GM21390 (cell line): ENCODE measurements at regions not wholly inside any gene's neighbourhood (a gene's known extent, or its start where the extent isn't known, plus 50 kb on each side); places are given as distances from the start of the nearest gene placed in this dataset.

Source experiments
- ATAC-seq: cut with Tn5 transposase; IDR thresholded peaks from one replicate; pipeline ENCODE4 v1.9.1; 2021; ENCODE audit not compliant: unreplicated experiment

DNA sequence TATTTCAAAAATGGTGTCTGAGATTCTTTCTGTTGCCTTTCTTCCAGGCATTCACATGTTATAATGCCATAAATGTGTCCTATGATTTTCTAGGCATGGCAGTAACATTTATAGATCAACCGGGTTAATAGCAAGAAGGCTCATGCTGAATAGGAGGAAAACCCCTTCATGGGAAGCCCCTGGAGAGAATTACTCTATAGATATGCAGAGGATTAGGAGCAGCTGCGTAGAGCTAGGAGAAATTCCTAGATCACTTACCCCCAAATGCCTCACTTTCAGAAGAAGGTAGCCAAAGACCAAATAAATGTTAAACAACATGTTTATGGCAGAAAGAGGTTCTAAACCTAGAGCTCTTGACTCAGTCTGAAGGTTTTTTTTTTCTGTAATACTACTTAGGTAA lies 153.4 kb upstream of the CTNNA2 start:
- ATAC-seq: no peak

DNA sequence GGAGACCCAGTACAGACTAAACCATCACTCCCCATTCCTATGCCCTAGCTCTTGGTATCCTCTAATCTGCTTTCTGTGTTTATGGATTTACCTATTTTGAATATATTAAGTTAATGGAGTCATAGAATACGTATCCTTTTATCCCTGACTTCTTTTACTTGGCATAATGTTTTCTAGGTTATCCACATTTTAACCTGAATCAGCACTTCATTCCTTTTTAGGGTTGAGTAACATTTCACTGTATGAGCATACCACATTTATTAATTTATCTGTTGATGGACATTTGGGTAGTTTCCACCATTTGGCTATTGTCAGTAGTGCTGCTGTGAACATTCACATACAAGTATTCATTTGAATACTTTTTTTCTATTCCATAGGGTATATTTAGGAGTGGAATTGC lies 157.3 kb upstream of the CTNNA2 start:
- no peak for ATAC-seq

DNA sequence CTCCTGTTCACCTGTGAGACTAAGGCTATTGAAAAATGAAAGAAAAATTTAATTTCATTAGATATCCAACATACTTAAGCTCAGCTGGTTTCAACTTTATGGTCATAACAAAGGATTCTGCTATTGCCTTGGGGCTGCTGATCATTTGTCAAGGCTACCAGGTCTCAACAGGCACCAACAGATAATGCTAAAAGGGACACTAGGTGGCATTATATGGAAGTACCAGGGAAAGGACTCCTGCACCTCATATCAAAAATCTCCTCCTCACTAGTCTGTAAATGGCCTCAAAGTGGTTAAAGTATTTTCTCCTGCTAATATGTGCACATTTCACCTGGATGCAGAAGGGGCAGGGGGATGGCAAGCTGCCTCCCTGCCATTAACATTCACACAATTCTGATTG lies 167.9 kb upstream of the REG3A start:
- no peak for ATAC-seq

DNA sequence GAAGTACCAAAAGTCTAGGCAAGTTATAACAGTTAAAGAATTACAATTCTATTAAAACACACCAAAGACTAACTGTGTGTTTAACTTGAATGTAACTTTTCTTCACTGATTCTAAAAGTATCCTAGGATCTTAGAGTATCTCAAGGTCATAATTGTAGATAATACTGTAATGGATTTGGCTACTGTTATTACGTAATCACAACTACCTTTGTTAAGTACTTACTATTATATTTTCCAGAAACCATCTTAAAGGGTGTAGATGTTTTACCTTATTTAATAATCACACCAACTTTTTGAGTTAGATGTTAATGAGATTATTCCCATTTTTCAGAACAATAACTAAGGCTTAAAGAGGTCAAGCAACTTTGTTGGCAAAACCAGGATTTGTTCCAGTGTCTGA lies 161.3 kb upstream of the REG3A start:
- no peak for ATAC-seq

DNA sequence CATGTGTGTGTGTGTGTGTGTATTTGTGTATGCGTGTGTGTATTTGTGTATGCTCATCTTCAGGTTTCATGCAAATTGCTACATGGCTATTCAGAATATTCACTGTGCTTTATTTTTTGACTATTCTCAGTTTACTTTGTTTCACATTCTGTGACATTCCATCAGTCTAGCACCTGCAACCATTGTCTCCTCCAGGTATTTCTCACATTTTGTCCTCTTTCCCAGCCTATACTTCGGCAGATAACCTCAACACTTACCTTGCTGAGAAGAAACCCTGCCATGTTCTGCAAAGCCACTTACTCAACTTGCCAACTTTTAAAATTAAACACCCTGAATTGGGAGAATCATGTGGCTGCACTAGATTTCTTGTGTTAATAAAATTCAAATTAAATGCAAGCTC lies 135.4 kb upstream of the REG3A start:
- ATAC-seq: no peak

DNA sequence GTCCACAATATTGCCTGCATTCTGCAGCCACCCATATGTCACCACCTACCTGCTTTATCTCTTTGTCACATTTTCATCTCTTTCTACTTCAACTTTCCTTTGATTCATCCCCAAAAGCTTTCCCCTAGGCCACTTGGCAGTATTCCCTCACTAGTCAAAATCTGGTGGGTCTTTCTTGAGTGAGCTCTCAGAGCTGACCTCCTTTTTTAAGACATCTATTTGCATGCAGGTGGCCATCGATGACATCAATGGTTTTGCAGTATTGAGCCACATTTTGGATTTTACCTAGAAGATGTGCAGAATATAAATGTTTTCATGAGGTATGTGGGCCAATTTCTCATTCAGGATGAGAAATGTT lies 133.4 kb upstream of the REG3A start:
- no peak for ATAC-seq

DNA sequence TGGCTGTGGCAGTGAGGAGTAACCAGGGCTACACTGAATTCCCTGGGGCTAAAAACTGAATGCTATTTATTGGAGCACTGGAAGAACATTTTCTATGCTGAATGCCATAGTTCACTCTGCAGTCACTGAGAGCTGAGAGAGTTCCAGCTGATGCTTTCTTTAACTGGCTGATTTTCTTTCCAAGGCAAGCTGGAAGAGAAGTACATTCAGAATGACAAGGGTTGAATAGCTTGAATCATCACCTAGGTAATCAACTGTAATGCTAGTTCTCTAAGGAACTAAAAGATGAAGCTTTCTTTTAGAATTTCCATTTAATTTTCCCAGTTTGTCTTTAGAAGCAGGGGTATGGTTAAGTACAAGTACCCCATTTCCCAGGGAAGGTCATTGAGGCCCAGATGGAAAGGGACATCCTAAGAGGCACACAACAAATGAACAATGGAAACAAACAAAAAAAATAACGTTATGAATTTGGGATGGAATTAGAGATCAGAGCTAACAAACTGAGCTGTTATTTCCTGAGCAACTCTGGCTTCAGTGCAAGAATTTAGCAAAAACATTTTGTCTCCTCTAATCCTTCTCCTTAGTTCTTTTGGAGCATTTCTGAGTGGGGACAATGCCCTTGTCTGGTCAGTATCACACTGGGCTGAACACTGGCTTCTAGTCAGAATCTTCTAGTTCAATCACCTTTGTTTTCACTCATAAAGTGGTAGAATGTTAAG lies 132.8 kb upstream of the REG3A start:
- ATAC-seq: no peak

DNA sequence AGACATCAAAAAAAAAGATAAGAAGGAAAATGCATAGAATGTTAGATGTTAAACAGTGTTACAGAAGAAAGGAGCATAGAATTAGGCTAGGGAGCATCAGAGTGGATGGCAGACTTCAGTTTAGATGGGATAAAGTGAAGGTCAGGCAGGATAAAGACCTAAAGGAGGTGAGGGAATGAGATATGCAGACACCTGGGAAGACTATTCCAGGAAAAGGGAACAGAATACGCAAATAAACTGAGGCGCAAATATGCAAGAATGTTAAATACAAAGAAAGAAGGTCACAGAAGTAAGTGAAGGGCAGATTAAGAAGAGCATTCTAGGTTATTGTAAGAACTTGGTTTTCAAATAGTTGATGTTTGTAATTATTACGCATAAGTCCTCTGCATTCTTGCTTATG lies 116.3 kb upstream of the REG3A start:
- ATAC-seq: no peak

DNA sequence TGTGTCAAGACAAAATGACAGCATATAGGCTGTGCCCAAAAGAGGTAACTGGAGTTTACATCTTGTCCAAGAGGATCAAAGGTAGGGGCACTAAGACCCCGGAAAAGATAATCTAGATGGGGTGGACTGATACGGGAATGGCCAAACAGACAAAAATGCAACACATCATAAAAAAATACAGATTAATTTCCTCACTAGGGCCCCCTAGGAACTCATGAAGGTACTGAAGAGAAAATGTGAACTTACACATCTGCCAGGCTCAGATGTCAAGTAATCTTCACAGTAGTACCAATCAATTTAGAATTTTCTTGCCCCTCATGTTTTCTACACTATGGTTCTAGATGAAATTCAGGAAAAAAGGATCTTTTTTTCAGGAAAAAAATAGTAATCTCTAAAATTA lies 115.6 kb upstream of the REG3A start:
- ATAC-seq: no peak

DNA sequence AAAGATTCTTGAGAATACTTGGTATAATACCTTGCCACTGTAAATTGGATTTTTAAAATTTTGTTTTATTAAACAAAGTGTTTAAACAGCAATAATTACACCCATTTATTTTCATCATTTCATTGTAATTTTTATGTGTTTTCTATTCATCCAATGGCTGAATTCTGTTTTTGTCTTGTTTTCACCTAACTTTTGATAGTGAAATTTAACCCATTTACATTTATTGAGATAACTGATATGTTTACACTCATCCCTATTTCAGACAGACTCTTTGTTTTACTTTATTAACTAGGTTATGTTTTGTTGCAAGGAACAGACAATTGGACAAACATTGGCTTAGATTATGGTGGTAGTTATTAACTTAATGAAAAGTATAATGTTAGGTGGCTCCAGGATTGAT lies 113.1 kb upstream of the REG3A start:
- no peak for ATAC-seq

DNA sequence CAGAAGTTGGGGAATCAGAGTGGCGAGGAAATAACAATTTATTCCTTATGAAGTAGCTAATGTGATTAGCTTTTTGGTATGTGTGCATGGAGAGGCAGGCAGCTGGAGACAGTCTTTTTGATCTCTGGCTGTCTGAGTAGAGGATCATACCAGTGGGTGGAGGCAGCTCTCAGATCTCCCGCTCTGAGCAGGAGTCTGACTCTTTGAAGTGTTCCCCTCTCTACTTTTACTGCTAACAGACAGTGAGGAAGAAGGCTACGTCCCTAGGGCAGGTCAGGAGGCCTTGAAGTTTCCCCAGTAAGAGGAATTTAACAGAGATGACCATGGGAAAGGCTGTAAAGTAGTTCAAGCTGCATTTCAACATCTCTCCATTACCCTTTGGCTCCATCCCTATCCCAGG lies 111.9 kb upstream of the REG3A start:
- no peak for ATAC-seq

DNA sequence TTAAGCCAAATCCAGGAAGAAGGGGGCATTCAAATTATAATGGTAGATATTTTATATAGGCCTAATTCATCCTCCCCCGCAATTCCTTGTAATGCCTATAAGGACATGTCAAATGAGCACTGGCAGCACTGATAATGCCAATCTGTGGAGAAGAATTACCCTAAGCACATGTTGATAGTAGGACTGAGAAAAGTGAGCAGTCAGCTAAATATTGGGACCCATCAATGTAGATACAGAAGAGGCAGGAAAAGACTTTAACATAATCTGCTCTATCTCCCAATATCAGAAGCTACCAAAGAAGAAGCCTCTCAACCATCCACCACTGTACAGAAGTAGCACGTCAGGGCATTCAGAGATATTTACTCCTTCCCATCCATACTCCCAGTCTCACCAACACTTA lies 101.3 kb upstream of the REG3A start:
- ATAC-seq: no peak

DNA sequence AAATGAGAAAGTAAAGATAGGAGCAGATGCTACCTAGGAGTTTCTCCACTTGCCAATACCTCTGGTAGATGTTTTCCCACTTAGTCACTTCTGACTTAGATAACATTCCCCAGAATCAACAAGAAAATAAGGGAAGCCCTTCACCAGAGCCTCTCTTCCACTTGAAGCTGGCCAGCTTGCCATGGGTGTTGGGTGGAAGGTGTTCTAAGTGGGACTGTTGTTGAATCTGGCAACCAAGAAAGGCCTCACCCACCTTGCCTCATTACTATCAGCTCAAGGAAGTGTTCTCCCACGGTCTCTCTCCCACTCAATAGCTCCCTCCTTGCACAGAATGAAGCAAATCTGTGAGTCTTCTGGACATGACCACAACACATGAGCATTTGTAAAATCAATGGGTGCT lies 100.4 kb upstream of the REG3A start:
- no peak for ATAC-seq

DNA sequence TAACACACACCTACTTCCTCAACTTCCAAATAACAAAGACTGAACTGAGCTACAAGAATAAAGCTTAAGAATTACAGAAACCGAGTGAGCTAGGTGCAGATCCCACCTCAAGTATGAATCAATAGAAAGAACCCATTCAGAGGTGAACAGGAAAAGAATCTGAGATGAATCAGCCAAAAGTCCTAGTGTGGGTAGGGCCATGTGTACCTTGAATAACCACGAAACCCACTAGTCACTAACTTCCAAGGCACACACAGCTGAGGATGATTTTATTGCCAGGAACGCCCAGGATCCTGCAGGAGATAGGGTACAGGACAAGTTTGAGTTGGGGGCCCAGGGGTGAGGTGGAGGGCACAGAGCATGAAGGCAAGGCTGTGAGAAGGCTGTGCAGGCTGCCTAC lies 99.7 kb upstream of the REG3A start:
- no peak for ATAC-seq

DNA sequence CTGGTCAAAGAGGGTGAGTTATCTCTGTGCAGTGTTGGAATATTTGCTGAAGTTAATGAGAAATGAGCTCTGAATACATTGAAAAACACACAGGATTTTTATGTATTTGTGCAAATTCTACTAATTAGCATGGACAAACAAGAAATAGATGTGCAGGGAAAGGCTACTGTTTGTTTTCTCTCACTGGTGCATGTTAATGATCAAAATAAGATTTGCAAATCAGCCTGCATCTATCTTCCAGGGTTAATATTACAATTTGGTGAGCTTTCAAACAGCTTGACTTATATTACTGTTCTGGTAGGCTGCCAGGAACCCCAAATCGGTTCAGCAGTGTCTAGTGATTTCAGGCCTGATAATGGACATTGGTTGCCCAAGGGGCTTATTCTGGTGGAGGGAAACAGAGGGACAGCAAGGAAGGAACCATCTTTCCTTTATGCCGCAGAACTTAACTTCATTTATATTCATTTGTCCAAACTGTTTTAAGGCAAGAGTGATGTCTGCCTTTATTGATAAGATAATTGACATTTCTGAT lies 93.8 kb upstream of the REG3A start:
- no peak for ATAC-seq

DNA sequence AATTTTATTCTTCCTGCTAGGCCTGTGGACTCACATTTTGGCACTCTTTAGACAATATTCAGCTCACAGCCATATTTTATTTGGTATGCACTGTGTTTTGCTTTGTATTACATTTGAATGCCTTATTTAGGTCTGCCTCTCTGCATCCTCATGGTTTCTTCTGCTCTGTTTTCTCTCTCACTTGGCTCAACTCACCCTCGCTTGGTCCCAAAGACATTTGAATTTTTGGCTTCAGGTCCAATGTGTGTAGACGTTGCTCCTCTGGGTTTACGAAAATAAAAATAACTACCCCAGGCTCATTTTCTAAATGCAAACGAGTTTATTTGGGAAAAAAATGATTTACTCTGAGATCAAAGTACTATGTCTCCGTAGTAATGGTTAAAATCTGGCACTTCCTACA lies 91.1 kb upstream of the REG3A start:
- no peak for ATAC-seq

DNA sequence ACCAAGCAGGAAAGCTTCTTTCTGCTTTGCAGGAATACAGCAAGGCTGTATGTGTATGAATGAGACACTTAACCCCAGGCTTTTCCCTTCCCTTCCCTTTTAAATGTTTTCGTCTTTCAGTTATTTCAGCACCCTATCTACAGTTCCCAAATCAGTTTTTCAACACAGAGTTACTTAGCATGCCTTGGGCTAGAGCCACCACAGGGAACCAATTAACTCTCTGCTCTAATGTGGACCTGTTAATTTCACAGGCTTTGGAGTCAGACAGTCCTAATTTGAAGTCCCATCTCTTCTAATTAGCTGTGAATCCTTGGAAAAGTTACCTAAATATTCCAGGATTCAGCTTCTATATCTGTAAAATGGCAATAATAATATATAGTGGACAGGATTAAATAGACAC lies 89.2 kb upstream of the REG3A start:
- no peak for ATAC-seq

DNA sequence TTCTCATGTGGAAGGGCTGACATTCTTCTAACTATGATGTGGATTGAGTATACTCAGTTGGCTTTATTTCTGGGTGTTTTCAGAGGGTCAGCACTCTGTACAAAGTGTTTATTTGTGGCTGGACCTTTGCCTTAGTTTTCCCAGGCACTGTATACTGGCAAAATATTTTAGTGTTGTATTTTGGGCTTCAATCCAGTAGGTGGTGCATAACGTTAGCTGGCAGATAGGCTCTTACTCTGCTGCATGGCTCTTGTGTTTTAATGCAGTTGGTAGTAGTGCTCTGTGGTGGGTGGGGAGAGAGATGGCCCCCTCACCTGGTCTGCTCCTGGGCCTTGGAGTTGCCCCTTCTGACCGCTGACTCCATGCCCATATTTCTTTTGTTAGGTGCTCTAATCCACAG lies 75.6 kb upstream of the REG3A start:
- ATAC-seq: no peak

DNA sequence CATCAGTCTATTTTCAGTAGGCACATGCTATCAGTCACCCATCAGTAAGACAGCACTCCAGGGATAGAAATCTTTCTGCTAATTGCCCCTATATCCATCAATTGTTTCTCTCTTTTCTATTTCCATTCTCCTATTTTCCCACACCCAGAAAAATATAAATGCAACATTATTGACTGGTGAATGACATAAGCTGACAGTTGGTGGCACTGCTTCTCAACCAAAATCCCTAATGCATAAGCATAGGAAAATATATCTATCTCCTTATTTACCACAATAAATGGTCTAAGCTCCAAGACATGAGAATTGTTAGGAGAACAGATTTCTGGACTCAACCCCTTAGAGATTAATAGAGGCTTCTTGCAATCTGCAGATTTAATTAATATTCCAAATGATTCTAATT lies 64.0 kb upstream of the REG3A start:
- no peak for ATAC-seq

DNA sequence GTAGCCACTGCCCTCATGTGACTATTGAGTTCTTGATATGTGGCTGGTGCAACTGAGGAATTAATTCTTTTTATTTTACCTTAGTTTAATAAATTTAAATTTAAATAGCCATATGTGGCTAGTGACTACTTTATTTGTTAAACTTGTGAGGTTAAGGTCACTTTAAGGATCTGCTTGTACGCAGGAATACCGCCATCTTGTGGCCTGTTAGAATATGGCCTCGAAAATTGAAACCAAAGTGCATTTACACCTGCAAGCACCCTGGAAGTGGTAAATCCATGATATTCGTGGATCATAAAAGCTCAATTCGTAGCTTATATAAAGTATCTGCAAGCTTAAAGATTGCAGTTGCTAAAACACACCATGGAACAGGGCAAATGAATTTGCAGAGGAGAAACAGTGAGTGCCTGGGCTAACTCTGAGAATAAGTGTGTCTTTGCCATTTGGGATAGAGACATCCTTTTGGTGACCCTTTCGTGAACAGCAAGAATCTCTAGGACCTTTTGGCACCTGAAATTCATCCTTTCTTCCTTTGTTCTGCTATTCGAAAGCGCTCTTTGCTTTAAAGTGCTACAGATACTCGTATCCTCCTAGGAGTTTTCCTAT lies 59.9 kb upstream of the REG3A start:
- peak; percentile 81 for ATAC-seq

DNA sequence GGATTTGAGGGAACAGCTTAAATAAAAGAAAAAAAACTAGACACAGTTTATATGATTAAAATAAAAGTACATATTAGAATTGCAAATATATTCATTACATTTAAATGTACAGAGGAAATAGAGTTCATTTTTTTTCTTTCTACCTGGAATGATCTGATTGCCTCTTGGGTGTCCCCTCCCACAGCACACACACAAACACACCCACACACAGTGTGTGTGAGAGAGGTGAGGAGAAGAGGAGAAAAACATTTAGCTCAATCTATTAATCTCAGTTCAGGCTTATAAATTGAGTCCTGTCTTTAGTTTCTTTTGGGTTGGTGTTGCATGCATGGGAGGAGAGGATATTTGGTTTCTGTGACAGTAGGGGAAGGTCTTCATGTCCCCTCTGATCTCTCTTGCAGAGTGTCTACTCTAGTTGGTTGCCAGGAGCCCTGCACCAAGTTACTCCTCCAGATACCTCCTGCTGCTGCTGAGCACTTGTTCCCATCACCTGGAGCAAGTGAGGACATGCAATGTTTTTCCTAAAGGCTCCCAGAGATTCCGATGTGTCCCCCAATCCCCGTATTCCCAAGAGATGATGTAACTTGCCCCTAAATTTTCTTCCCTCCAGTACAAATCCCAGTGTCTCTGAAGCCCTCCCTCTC lies 50.8 kb upstream of the REG3A start:
- ATAC-seq: no peak
